Astrocyte (in vitro differentiated cells and primary cell): ENCODE measurements at regions not wholly inside any gene's neighbourhood (a gene's known extent, or its start where the extent isn't known, plus 50 kb on each side); places are given as distances from the start of the nearest gene placed in this dataset.

Experiments used
- DNase-seq: peaks from one replicate; pipeline ENCODE4 v3.0.0-alpha.2; 2010; ENCODE audit warnings: low read depth
- FAIRE-seq: peaks from 2 replicates; lab custom pipeline; 2011; peaks lifted over from hg19 to GRCh38; lab: Jason Lieb, UNC
- H2AFZ ChIP-seq: 2 replicates; pipeline ENCODE4 v1.6.0; 2012; ENCODE audit warnings: low read depth, low read length, inconsistent platforms
- H3K27ac ChIP-seq: 2 replicates; pipeline ENCODE4 v1.5.1; 2011; ENCODE audit warnings: low read depth, low read length, inconsistent platforms
- H3K27me3 ChIP-seq: 2 replicates; pipeline ENCODE4 v1.6.0; 2011; ENCODE audit warnings: low read length, inconsistent platforms; ENCODE audit not compliant: insufficient read depth
- H3K36me3 ChIP-seq: 2 replicates; pipeline ENCODE4 v1.5.1; 2011; ENCODE audit warnings: low read length, inconsistent platforms; ENCODE audit not compliant: insufficient read depth
- H3K4me1 ChIP-seq: 2 replicates; pipeline ENCODE4 v1.5.1; 2011; ENCODE audit warnings: low read length, inconsistent platforms; ENCODE audit not compliant: insufficient read depth
- H3K4me2 ChIP-seq: 2 replicates; pipeline ENCODE4 v1.6.0; 2012; ENCODE audit warnings: low read length, inconsistent platforms
- H3K4me3 ChIP-seq: 2 replicates; pipeline ENCODE4 v1.5.1; 2011; ENCODE audit warnings: low read depth, mild to moderate bottlenecking, low read length, inconsistent platforms; ENCODE audit not compliant: insufficient read depth
- H3K79me2 ChIP-seq: 2 replicates; pipeline ENCODE4 v1.6.0; 2012; ENCODE audit warnings: mild to moderate bottlenecking, low read length, inconsistent platforms; ENCODE audit not compliant: insufficient read depth
- H3K9ac ChIP-seq: 2 replicates; pipeline ENCODE4 v1.6.0; 2012; ENCODE audit warnings: mild to moderate bottlenecking, low read length, inconsistent platforms
- H3K9me3 ChIP-seq: 2 replicates; pipeline ENCODE4 v1.5.1; 2012; ENCODE audit warnings: low read depth, mild to moderate bottlenecking, low read length, inconsistent platforms; ENCODE audit not compliant: insufficient read depth
- H4K20me1 ChIP-seq: 2 replicates; pipeline ENCODE4 v1.6.0; 2012; ENCODE audit warnings: low read length, inconsistent platforms; ENCODE audit not compliant: insufficient read depth
- H3K27ac Mint-ChIP-seq: one replicate; pipeline ENCODE4 v1.8.0; 2021; ENCODE audit warnings: mild to moderate bottlenecking, mixed read lengths; ENCODE audit not compliant: unreplicated experiment
- H3K27me3 Mint-ChIP-seq: one replicate; pipeline ENCODE4 v1.8.0; 2021; ENCODE audit warnings: low read depth, mixed read lengths; ENCODE audit not compliant: unreplicated experiment
- H3K36me3 Mint-ChIP-seq: one replicate; pipeline ENCODE4 v1.8.0; 2021; ENCODE audit warnings: low read depth, mixed read lengths; ENCODE audit not compliant: unreplicated experiment
- H3K4me1 Mint-ChIP-seq: one replicate; pipeline ENCODE4 v1.8.0; 2021; ENCODE audit warnings: low read depth, mixed read lengths; ENCODE audit not compliant: unreplicated experiment
- H3K4me3 Mint-ChIP-seq: one replicate; pipeline ENCODE4 v1.8.0; 2021; ENCODE audit warnings: mild to moderate bottlenecking, moderate library complexity, mixed read lengths; ENCODE audit not compliant: unreplicated experiment
- H3K9me3 Mint-ChIP-seq: one replicate; pipeline ENCODE4 v1.8.0; 2021; ENCODE audit warnings: mild to moderate bottlenecking, mixed read lengths; ENCODE audit not compliant: unreplicated experiment
- CTCF ChIP-seq: IDR thresholded peaks from 2 replicates; pipeline ENCODE4 v1.5.1; 2011; ENCODE audit warnings: low read depth, mild to moderate bottlenecking, inconsistent platforms, low read length, moderate library complexity; ENCODE audit not compliant: insufficient read depth
- EZH2 ChIP-seq: IDR thresholded peaks from 2 replicates; pipeline ENCODE4 v1.6.1; 2012; ENCODE audit warnings: mild to moderate bottlenecking, low read length, inconsistent platforms; ENCODE audit not compliant: insufficient read depth

GRCh38 chr12:75939016-75939642 is 92.4 kb downstream of the PHLDA1 start:
- Histone ChIP-seq H3K27me3 (no peaks in the 10 kb centered on the region), H3K36me3 (no peaks in the 10 kb centered on the region), H3K9ac (no peak overlapping the region), H2AFZ (peak overlapping the region; percentile 3), H3K4me2 (no peak overlapping the region), H3K79me2 (no peaks in the 10 kb centered on the region), H3K4me1 (peaks cover 13% of the 10 kb centered on the region), H3K9me3 (no peaks in the 10 kb centered on the region), H3K27ac (no peak overlapping the region), H4K20me1 (no peaks in the 10 kb centered on the region), H3K4me3 (no peak overlapping the region)
- peaks cover 8% of the 10 kb centered on the region for H3K9me3 Mint-ChIP-seq
- no peaks in the 10 kb centered on the region for H3K27me3 Mint-ChIP-seq
- H3K4me1 Mint-ChIP-seq, result peaks cover 6% of the 10 kb centered on the region
- no peaks in the 10 kb centered on the region for H3K36me3 Mint-ChIP-seq
- H3K27ac Mint-ChIP-seq, result no peak overlapping the region
- DNase-seq (no peak), FAIRE-seq (no peak)
- H3K4me3 Mint-ChIP-seq, result no peak overlapping the region
- no peak for TF ChIP-seq EZH2
- no peak for TF ChIP-seq CTCF

- no peaks in the 10 kb centered on the region for H3K79me2 ChIP-seq
- H3K4me2 ChIP-seq, result no peak overlapping the region
- no peak overlapping the region for H3K4me3 Mint-ChIP-seq
- H3K27ac ChIP-seq, result no peak overlapping the region
- H3K27ac Mint-ChIP-seq, result no peak overlapping the region
- H3K27me3 Mint-ChIP-seq, result no peaks in the 10 kb centered on the region
- no peaks in the 10 kb centered on the region for H3K27me3 ChIP-seq
- H3K4me1 Mint-ChIP-seq, result peaks cover 6% of the 10 kb centered on the region
- no peak overlapping the region for H3K9ac ChIP-seq
- H2AFZ ChIP-seq, result no peak overlapping the region
- no peak overlapping the region for H3K4me3 ChIP-seq
- H3K9me3 Mint-ChIP-seq, result peaks cover 7% of the 10 kb centered on the region
- TF ChIP-seq CTCF, result no peak
- TF ChIP-seq EZH2, result no peak
- DNase-seq, result no peak
- H3K36me3 Mint-ChIP-seq, result no peaks in the 10 kb centered on the region
- FAIRE-seq, result no peak
- no peaks in the 10 kb centered on the region for H3K9me3 ChIP-seq
- H3K4me1 ChIP-seq, result peaks cover 15% of the 10 kb centered on the region
- no peaks in the 10 kb centered on the region for H3K36me3 ChIP-seq
- no peaks in the 10 kb centered on the region for H4K20me1 ChIP-seq
These were observed 93.4 kb downstream of the PHLDA1 start for GRCh38 chr12:75938189-75938588.

GRCh38 chr12:75937486-75937885 is 94.1 kb downstream of the PHLDA1 start:
- Histone ChIP-seq H3K36me3 (no peaks in the 10 kb centered on the region), H3K4me2 (no peak overlapping the region), H3K79me2 (no peaks in the 10 kb centered on the region), H3K4me1 (peaks cover 19% of the 10 kb centered on the region), H3K9me3 (no peaks in the 10 kb centered on the region), H4K20me1 (no peaks in the 10 kb centered on the region), H3K27ac (no peak overlapping the region), H3K9ac (no peak overlapping the region), H3K4me3 (no peak overlapping the region), H3K27me3 (no peaks in the 10 kb centered on the region), H2AFZ (no peak overlapping the region)
- TF ChIP-seq CTCF, result no peak
- TF ChIP-seq EZH2, result no peak
- Mint-ChIP-seq H3K27me3 (no peaks in the 10 kb centered on the region), H3K36me3 (no peaks in the 10 kb centered on the region), H3K4me3 (no peak overlapping the region), H3K27ac (no peak overlapping the region), H3K4me1 (peaks cover 10% of the 10 kb centered on the region), H3K9me3 (peaks cover 7% of the 10 kb centered on the region)
- DNase-seq (no peak), FAIRE-seq (no peak)
